Cardiac fibroblast (primary cell): ENCODE measurements at regions not wholly inside any gene's neighbourhood (a gene's known extent, or its start where the extent isn't known, plus 50 kb on each side); places are given as distances from the start of the nearest gene placed in this dataset.

Source experiments
- DNase-seq, 2 donors: peaks; one replicate each; pipeline versions ENCODE4 v3.0.0 to v3.0.0-alpha.2; 2010; ENCODE audit warnings: low read depth in 2 of 2
- H3K4me3 ChIP-seq, 2 donors: replicated peaks in 1 of 2; 1 replicate in 1 of 2; 2 replicates in 1 of 2; pipeline ENCODE4 v1.5.1; 2011; ENCODE audit warnings: low read depth in 2 of 2, low read length in 2 of 2, mild to moderate bottlenecking in 2 of 2, moderate library complexity in 1 of 2
- CTCF ChIP-seq: IDR thresholded peaks from one replicate; pipeline ENCODE4 v1.5.1; 2011; ENCODE audit warnings: low read depth, mild to moderate bottlenecking, low read length, inconsistent platforms

GRCh38 chrX:30971774-30972603 lies 82.9 kb upstream of the TAB3 start:
- TF ChIP-seq CTCF, result peak; percentile 66
- peak overlapping the region in 1 of 2 donors; percentile 21 for H3K4me3 ChIP-seq
- DNase-seq, result peak; percentile 51 to 60

- no peak for TF ChIP-seq CTCF
- H3K4me3 ChIP-seq, result no peak overlapping the region
- DNase-seq, result no peak
Measured at GRCh38 chrX:30967516-30967915, 78.5 kb upstream of the TAB3 start.

GRCh38 chrX:30965767-30966166 lies 76.7 kb upstream of the TAB3 start:
- TF ChIP-seq CTCF, result no peak
- H3K4me3 ChIP-seq, result no peak overlapping the region

DNA sequence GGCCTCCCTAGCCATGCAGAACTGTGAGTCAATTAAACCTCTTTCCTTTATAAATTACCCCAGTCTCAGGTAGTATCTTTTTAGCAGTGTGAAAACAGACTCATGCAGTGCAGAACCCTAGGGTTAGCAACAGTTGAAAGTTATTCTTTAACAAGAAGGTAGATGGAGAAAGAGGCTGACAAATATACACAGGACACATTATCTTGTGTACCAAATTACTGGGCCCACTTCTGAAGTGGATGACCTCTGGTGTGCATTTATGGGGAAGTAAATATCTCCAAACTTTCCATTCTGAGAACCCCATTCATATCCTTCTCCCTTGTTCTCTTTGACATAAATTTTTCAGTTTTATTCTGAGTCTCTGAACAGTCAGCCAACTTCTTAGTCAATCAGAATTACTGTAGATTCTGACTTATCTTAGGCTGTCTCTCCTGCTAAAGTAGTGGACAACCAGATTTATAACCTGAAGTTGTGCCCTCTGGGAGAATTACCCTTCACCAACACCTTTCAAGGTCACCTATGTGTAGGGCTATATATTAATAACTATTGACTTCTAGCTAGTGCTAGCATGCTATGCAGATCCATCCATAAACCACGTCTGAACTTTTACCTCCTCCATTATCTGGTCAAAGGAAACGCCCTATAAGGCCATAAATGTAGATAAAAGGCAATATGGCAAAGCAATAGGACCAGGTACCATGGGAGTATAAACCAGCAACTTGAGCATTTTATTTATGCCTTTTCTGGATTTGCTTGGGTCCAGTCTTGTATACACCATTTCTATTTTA lies 72.5 kb upstream of the TAB3 start:
- TF ChIP-seq CTCF, result no peak
- no peak overlapping the region for H3K4me3 ChIP-seq
- no peak for DNase-seq

More at GRCh38 chrX:30965767-30966166, 76.7 kb upstream of the TAB3 start:
- DNase-seq, result no peak

DNA sequence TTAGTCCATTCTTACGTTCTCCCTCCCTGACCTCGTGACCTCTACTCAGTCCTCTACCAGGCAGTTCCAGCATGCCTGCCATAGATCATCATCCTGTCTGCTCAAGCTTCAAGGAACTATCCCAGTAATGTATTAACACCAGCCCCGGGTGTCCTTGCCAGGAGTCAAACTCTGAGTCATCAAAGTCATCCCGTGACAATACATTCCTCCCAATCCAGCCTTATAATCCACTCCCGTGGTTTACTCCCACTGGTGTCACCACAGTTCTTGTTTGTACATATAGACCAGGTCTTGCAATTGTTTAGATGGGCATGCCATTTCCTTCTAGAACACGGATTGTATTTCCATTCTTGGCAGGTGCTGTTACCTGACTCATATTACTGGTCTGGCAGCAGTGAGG lies 68.7 kb upstream of the TAB3 start:
- no peak for TF ChIP-seq CTCF
- no peak overlapping the region for H3K4me3 ChIP-seq
- DNase-seq, result peak; percentile 50 to 51

DNA sequence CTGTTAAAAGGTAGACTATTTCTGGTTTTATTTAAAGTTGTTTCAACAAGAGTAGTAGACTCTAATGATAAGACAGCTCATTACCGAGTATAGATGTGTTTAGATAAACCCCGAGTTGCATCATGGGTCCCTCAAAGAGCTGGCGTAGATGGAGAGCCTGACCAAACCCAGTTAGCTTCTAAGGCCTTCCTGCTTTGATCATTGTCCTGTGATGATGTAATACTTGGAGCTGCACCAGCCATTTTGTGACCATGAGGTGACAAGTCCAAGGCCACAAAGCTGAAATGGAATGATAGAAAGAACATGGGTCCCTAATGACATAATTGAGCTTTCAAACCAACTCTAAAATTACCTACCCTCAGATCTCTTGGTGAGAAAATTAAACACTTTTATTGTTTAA lies 66.6 kb upstream of the TAB3 start:
- no peak overlapping the region for H3K4me3 ChIP-seq
- TF ChIP-seq CTCF, result no peak
- no peak for DNase-seq
